Limb (tissue), 2 donors: ENCODE measurements at regions not wholly inside any gene's neighbourhood (a gene's known extent, or its start where the extent isn't known, plus 50 kb on each side); places are given as distances from the start of the nearest gene placed in this dataset.

Experiments used
- DNase-seq, 2 donors: peaks; one replicate each; pipeline ENCODE4 v3.0.0-alpha.2; 2016; ENCODE audit errors: extremely low spot score in 2 of 2

DNA sequence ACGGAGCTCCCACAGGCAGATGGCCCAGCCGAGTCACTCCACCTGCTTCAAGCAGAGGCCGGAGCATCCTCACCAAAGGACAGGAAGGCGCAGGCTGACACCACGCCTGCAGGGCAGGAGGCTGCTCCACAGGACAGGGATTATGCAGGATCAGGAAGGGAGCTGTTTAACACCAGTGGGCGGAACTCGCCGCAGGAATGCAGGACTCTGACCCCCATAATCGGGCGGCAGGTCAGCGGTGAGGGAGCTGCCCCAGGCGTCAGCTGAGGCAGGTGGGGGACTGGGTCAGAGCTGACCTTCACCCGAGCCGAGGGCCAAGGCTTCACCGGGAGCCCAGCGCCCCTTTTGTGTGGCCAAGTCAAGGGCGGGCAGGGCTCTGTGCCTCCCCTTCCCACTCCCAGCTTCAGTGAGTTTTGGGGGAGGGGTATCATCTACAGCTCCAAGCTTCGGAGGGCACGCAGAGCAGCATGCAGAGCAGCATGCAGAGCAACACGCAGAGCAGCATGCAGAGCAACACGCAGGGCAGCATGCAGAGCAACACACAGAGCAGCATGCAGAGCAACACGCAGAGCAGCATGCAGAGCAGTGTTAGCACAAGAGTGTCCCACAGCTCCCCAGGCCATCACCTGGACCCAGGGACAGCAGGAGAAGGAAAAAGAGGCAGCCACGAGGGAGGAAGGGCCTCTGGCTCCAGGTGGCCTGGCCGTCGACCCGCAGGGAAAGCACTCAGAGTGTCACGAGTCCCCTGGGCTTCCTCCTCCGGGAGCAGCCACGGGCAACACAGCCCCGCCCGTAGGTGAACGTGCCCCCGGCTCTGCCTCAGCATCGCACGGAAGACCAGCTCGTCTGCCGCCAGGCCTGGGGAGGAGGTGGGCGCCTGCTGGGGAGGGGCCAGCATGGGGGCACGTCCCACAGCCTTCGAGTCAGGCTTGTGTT lies 151.7 kb upstream of the PPP2R2D start:
- DNase-seq = no peak

DNA sequence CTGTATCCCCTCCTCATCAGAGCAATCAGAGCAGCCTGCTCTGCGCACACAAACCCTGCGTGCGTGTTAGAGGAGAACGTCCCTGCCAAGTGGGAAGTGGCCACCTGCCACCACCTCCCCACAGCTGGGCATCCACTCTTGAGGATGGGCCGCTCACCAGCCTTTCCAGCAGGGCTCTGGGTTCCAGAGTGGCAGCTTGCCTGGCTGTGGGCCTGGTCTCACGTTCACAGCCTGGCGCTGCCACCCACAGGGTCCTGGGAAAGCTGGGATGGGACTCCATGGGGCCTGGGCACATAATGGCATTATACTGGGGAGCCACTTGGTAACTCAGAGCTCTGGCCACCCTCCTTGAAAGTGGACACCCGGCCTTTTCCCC lies 151.1 kb upstream of the PPP2R2D start:
- no peak for DNase-seq

DNA sequence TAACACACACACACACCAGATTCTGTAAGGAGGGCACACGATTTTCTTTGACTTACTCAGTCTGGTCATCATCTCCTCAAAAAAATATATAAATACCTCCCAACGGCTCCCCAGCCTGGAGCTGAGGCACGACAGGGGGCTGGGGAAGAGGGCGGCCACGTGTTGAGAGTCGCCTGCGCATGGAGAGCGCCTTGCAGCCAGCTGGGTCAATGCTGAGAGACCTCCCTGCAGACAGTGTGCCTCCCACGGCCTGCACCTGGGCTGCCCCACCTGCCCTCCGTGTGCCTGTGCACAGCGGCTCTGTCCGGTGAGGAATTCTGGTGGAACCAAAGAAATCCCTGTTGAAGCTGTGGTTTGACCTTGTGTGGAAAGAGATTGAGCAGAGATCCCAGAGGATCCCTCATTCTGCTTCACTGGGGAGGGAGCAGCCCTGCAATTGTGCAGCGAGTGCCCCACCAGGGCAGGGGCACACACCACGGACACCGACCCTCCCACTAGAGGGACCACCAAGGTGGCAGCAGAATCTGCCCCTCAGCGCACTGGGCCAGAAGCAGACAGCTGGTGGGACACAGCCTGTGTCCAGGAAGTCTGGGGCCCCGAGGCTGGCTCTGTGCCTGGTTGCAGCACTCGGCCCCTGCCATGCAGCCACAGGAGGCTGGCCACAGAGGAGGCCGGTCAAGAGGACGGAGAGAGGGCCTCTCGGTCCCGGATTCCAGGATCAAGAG lies 150.5 kb upstream of the PPP2R2D start:
- no peak for DNase-seq

DNA sequence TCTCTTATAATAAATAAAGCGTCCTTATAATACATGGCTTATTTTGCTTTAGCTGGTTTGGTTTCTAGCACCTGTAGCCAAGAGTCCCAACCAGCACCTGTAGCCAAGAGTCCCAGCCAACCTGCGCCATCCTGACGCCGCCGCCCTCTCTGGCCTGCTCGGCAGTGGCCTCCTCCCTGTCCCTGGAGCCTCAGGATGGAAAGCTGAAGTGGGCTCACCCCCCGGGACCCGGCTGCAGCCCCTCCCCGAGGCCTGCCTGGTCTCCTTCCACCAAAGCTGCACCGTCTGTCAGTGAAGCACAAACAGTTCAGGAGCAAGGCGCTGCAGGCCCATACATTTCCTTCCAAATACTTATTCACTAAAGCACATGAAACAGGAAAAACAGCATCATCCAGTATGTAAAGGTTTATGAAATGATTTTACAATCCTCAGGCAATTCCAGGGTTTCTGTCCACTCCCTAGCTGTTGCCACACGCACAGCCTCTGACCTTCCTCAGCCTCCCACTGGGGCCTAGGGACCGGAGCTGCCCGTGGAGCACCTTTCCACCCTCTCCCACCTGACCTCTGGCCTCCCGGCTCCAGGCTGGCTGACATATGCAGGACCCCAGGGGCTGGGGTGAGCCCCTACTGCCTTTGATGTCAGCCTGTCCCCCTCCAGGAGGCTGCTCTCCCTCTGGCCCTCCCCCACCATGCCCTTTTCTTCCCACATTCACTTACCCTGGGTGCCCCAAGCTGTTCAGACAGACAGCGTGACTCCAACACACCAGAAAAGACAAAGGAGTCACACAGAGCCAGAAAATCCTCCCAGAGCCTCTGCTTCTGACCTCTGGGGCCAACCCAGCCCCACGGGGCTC lies 149.6 kb upstream of the PPP2R2D start:
- DNase-seq = no peak

DNA sequence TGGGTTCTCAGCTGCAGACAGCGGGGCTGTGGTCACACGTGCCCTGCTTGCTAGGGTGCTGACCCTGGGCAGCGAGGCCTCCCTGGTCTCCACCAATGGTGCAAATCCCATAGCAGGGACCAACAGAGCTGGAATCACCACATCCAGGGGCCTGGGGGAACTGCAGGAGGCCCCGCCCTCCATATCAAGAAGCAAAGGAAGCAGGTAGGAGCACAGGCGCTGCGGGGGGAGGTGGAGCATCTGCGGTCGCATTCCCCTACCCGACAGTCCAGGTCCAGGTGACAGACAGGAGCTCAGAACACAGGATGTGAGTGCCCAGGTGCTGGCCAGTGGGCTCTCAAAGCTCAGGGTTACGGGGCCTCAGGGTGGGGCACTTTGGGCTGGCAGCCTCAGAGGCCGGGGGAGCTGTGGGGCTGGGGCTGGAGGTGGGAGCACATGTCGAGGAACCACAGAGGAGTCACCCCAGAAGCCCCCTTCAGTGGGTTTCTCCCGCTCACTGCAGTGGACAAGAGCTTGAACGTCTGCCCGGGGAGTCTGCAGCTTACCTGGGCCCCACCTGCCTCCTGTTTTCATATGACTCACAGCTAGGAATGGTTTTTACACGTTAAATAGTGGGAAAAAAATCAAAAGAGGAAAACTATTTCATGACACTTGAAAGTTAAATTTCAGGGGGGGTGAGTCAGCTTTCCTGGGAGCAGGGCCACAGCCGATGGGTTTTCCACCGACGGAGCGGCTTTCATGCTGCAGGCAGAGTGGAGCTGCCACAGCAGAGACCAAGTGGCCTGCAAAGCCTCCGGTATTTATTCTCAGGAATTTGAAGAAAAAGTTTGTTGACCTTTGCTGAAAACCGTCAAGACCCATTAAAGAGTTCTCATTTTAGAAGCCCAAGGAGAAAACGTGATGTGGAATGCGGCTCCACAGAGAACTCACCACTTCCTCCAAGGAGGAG lies 148.7 kb upstream of the PPP2R2D start:
- DNase-seq = no peak

DNA sequence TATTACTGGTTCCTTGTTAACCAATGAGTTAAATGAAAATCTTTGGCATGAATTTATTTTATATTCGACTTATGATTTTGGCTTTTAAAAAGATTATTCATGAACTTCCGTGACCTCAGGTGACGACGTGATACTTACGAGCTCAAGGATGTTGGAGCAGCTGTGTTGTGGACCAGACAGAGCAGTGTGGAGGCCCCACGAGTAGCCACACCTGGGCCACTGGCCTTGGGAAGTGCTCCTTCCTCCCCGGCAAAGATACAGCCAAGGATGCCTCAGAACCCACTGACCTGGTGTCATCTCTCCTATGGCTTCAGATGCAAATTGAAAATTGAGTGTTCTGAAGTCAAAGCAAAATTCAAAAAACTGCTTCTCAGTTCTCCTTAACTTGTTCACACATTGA lies 147.5 kb upstream of the PPP2R2D start:
- no peak for DNase-seq

DNA sequence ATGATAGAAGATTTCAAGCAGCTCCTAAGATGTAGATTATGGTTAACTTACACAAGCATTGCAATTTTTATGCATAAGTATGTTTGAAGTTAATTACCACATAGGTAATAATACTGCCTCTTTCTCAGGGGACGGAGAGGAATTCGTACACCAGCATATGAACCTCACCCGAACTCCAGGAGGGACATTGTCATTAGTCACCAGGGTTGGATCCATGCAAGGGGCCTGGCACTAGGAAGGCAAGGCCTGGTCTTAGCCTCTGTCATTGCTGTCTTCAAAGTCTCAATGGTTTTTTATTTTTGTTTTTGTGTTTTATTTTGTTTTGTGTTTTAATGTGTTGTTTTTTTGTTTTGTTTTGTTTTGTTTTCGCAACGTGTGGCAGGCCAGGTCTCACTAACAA lies 145.6 kb upstream of the PPP2R2D start:
- DNase-seq = no peak

DNA sequence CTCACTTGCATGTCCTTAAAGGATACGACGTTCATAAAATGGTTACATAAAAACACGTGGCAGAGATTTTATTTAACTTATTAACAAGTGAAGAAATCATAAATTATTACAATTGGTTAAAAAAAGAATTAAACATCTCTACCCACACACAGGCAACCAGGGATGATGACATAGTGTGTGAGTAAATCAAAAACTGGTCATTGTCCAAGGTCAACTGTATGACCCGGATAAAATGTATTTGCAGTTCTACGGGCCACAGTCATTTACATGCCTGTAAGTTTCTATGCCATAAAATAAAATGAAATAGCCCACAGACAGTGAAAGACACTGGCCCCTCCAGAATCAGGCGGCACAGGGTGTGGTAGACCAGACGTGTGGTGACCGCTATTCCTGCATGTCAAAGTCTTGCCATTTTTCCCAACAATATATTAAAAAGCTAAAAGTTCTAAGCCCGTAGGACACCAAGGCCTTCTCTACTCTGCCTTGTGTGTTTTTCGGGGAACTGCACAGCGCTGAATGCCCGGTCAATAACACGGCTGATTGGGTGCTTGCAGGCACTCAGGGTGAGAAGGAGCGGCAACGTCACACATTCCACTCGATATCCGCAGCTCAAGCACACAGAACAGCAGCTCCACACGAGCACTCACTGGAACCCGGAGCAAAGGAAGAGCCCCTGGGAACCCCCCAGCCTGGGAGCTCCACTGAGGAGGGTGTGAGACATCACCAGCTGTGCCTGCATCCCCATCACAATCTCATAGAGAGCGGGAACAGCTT lies 143.3 kb upstream of the PPP2R2D start:
- DNase-seq = no peak

DNA sequence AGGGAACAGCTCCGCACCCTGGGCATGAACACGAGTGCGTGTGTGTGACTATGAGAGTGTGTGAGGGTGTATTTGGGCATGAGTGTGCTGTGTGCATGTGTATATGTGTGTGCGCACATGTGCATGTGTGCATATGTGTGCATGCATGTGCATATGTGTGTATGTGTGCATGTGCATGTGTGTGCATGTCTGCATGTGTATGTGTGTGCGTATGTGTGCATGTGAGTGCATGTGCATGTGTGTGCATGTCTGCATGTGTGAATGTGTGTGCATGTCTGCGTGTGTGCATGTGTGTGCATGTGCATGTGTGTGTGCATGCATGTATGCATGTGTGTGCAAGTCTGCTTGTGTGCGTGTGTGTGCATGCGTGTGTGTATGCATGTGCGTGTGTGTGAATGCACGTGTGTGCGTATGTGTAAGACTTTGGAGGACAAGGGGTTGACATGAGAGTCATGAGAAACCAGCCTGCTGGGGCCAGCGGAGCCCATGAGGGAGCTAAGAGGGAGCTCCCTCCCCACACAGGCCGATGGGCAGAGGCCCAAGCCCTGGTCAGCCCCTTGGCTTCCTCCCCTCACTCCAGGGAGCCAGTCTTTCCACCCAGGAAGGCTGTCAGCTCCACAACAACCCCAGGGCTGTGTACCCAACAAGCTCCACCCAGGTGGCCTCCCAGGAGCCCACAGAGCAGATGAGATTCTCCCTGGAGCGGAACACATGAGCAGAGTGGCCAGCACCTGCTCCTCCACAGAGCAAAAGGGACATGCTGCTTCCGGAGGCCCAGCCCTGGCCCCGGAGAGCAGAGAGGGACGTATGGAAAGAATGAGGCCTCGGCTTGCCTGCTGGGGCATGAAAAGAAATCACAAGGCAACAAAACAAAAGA lies 142.5 kb upstream of the PPP2R2D start:
- no peak for DNase-seq

DNA sequence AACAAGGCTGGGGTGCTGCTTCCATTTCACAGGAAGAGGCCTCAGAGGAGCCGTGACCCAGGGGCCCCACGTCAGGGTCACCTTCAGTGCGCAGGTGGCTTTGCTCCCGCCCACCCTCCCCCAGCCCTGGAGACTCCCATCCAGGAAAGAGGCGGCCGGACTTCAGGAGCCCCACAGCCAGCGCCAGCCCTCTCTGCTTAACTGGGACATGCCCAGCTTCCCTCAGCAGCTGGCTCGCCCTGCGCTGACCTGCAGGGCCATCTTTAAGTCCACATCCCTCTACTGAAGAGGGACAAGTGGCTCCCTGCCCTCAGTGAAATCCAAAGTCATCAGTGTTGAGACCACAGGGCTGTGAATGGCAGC lies 141.9 kb upstream of the PPP2R2D start:
- DNase-seq = no peak

DNA sequence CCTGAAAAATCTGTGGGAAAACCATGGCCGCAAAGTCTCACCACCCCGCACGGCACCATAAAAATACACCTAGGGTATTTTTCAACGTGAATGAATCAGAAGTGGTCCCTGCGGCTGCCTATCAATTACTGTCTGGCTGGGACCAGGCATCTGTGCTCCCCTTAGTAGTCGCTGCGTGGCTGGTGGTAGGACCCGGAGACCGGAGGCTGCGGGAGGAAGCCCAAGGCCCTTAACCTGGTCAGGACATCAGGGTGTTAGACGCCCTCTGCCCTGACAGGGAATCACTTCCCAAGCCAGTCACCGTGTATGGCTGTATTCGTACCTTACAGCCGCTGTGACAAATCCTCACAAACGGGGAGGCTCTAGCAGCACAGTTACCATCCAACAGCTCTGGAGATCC lies 141.5 kb upstream of the PPP2R2D start:
- no peak for DNase-seq

DNA sequence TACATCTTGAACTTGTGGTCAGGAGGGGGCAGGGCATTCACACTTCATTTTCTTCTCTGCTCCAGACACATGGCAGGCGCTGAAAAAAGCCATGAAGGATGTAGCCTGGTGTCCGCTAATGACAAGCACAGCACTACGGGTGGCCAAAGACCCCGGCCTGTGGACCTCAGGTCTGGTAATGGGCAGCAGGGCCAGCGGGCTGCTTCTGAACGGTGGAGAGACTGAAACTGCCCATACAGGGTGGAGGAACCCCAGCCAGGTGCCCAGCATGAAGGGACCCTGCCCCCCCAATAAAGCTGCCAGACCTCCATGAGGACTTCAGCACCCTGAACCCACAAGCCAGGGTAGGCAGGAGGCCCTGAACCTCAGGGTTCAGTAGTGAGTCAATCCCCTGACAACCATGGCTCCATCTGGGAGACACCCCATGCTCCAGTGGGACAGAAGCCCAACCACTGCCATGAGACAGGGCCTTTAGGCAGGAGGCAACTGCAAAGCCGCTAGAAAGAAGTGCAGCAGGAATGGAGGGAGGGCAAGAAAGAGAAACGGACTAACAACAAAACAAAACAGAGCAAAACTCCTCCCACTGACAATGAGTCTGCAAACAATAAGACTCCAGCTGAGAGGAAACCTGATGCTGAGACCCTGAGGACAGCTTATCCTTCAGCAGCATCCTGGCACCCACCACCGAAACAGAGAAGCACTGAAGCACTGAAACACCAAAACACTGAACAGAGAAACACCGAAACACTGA lies 140.2 kb upstream of the PPP2R2D start:
- no peak for DNase-seq

DNA sequence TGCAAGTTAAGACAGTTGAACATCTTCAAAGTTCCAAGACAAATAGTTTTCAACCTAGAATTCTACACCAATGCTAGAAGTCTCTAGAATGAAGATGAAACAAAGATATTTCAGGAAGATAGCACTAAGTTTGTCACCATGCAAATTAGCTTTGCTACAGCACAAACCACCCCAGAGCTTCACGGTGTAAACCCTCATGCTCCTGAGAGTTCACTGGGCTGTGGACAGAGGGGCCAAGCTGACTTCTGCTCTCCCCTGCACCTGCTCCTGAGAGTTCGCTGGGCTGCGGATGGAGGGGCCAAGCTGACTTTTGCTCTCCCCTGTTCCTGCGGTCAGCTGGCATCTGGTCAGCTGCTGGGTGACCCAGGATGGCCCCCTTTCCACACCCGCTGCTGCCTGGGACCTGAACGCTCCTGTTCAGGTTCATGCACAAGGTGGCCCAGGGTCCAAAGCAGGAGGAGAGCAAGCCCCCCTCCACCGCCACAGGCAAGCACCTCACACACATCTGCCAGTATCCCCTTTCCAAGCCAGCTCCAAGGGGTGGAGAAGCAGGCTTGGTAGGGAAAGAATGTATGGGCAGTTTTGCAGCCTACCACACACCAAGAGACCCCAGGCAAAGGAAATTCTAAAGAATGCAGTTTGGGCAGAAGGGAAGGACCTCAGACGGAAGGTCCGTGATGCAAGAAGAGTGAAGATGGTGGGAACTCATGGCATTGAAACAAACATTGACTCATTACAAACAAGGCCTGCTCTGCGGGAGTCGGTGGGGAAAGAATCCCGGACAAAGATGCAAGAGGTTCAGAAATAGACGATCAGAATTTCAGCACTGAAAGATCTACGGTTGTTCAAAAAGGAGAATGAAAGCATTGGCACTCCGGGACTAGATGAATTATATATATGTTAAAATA lies 137.8 kb upstream of the PPP2R2D start:
- DNase-seq = no peak

DNA sequence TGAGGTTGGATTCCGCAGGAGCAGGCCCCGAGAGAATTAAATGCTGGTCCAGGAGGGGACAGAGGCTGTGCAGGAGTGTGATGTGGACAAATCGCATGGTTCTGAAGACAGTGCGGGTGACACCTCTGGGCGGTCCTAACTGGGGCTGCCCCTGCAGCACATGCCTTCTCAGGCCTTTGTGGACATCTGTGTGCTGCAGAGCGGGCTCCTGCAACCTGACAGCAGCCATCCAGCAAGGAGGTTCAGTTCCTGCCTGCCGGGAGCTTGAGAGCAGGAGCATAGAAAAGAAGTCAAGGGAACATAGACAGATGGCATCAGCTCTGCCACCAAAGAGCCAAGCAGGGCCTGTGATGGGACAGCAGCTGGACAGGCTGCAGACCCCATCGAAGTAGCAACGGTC lies 135.9 kb upstream of the PPP2R2D start:
- DNase-seq = no peak

DNA sequence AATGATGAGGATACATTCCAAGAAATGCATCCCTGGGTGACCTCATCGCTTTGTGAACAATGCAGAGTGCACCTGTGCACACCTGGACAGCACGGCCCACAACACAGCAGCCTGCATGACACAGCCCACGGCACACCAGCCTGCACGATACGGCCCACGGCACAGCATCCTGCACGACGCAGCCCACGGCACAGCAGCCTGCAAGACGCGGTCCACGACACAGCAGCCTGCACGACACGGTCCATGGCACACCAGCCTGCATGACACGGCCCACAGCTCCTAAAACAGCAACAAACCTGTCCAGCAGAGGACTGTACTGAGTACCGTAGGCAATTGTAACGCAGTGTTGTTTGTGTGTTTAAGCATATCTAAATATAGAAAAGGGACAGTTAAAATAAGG lies 134.7 kb upstream of the PPP2R2D start:
- no peak for DNase-seq

DNA sequence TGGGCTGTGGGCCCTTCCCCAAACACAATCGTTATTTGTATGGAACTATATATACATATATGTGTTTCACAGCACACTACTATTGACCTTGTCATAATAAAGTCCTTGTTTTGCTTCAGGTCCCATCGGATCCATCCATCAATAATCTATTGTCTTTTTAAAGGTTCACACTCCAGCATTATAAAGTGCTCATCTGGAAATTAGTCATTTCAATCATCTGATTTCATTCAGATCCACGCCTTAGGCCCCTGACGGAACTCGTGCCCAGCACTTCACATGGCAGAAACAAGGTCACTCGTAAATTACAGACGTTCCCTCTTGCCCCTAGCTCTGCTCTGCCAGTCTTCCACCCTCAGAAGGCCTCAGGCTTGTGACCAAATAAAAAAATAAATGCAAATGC lies 133.1 kb upstream of the PPP2R2D start:
- DNase-seq = no peak
